ENCODE measurements at regions not wholly inside any gene's neighbourhood (a gene's known extent, or its start where the extent isn't known, plus 50 kb on each side); places are given as distances from the start of the nearest gene placed in this dataset.
"Not testable (repeated sequence)": the region's sequence is repeated elsewhere in the genome, so short reads cannot be mapped to it uniquely, and the experiment has no call there.

- no peak for DNase-seq
- intact Hi-C loops (cut with DNase I) = no loop called here
Observed at GRCh38 chr2:57182916-57183315, 863.7 kb upstream of the VRK2 start.

GRCh38 chr2:57185568-57185967 lies 861.0 kb upstream of the VRK2 start:
- intact Hi-C loops (cut with DNase I) = no loop called here
- no peak for DNase-seq

DNA sequence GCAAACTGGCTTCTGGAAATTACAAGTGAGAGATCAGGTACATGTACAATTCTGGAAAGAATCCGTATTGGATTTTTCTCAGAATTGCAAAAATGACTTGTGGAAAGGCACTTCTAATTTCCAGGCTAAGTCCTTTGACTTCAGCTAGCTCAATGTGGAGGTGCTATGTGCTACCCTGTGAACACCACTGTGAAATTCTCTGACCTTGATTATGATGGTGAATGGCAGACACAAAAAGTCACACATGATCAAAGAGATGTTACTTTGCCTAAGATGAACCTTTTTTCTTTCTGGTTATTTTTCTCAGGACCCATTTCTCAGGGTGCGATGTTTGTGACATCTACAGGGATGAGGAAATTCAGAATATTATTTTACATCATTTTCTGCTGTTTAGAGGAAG lies 856.6 kb upstream of the VRK2 start:
- intact Hi-C loops (cut with DNase I) = no loop called here
- no peak for DNase-seq

GRCh38 chr2:57199663-57200062 lies 846.9 kb upstream of the VRK2 start:
- DNase-seq = no peak
- intact Hi-C loops (cut with DNase I) = no loop called here

GRCh38 chr2:57204364-57204763 lies 842.2 kb upstream of the VRK2 start:
- intact Hi-C loops (cut with DNase I) = no loop called here
- no peak for DNase-seq

- intact Hi-C loops (cut with DNase I) = no loop called here
- no peak for DNase-seq
Observed at GRCh38 chr2:57205241-57205640, 841.4 kb upstream of the VRK2 start.

- no peak for DNase-seq
- intact Hi-C loops (cut with DNase I) = no loop called here
Observed at GRCh38 chr2:57207191-57207590, 839.4 kb upstream of the VRK2 start.

GRCh38 chr2:57209799-57210198 lies 836.8 kb upstream of the VRK2 start:
- DNase-seq = no peak
- intact Hi-C loops (cut with DNase I) = no loop called here

DNA sequence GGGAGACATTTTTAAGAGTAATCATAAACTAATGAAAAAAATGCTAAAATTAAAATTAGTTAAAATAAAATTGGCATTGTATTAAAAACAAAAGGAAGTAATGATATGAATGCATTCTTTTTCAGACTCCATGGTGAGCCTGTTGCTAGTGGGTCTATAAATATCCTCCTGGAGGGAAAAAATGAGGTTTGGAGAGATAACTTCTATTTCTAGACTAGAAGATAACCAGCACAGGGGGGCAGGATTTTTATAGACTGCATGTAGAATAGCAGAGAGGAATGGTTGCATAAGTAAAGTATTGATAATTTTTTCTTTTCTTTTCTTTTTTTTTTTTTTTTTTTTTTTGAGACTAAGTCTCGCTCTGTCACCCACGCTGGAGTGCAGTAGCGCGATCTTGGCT lies 835.8 kb upstream of the VRK2 start:
- intact Hi-C loops (cut with DNase I) = no loop called here
- DNase-seq = no peak

GRCh38 chr2:57217013-57217412 lies 829.6 kb upstream of the VRK2 start:
- intact Hi-C loops (cut with DNase I) = no loop called here
- no peak for DNase-seq

GRCh38 chr2:57218206-57218605 lies 828.4 kb upstream of the VRK2 start:
- no peak for DNase-seq
- intact Hi-C loops (cut with DNase I) = no loop called here

DNA sequence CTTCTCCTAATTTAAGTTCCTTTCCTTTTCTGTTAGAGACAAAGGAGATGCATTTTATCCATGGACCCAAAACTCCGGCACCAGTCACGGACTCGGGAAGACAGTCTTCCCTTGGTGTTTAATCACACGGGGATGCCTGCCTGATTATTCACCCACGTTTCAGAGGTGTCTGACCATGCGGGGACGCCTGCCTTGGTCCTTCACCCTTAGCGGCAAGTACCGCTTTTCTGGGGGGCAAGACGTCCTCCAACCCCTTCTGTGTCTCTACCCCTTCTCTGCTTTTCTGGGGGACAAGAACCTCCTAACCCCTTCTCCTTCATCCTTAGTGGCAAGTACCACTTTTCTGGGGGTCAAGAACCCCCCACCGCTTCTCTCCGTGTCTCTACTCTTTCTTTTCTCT lies 816.9 kb upstream of the VRK2 start:
- DNase-seq; intact Hi-C loops (cut with DNase I): not testable (repeated sequence)

DNA sequence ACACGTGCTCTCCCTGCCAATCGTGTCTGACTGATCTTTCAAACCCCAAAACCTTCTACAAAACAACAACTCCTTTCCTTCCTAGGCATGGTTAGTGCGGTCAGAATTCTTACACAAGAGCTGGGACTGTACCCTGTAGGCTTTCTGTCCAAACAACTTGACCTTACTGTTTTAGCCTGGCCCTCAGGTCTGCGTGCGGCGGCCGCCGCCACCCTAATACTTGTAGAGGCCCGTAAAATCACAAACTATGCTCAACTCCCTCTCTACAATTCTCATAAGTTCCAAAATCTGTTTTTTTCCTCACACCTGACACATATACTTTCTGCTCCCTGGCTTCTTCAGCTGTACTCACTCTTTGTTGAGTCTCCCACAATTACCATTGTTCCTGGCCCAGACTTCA lies 814.3 kb upstream of the VRK2 start:
- intact Hi-C loops (cut with DNase I); DNase-seq: not testable (repeated sequence)

DNA sequence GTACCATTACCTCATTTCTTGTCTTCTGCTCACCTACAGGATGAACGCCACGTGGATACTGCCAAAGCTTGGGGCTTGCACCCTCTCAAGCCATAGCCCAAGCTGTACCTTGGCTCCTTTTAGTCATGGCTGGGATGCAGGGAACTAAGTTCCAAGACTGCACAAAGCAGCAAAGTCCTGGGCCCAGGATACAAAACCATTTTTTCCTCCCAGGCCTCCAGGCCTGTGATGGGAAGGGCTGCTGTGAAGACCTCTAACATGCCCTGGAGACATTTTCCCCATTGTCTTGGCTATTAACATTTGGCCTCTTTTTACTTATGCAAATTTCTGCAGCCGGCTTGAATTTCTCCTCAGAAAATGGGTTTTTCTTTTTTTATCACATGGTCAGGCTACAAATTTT lies 795.1 kb upstream of the VRK2 start:
- intact Hi-C loops (cut with DNase I); DNase-seq: not testable (repeated sequence)

- intact Hi-C loops (cut with DNase I); DNase-seq: not testable (repeated sequence)
Observed at GRCh38 chr2:57276408-57276807, 770.2 kb upstream of the VRK2 start.

GRCh38 chr2:57278451-57278850 lies 768.2 kb upstream of the VRK2 start:
- intact Hi-C loops (cut with DNase I) = no loop called here

GRCh38 chr2:57291209-57291608 lies 755.4 kb upstream of the VRK2 start:
- intact Hi-C loops (cut with DNase I) = no loop called here
- DNase-seq = no peak

More at GRCh38 chr2:57278451-57278850, 768.2 kb upstream of the VRK2 start:
- DNase-seq = no peak

GRCh38 chr2:57296795-57297517 lies 749.6 kb upstream of the VRK2 start:
- intact Hi-C loops (cut with DNase I) = no loop called here
- no peak for DNase-seq

DNA sequence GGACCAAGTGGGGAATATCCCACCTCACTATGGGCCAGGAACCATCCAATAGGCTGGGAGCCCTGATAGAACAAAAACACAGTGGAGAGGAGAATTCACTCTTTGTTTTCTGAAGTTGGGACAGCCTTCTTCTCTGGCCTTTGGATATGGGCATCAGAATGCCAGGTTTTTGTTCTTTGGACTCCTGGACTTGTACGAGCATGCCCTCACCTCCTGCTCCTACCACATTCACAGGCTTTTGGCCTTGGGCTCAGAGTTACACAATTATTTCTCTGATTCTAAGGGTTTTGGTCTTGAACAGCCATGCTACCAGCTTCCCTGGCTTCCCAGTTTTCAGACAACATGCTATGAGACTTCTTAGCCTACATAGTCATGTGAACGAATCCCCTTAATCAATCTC lies 732.9 kb upstream of the VRK2 start:
- no peak for DNase-seq
- intact Hi-C loops (cut with DNase I) = no loop called here

GRCh38 chr2:57314682-57315081 lies 731.9 kb upstream of the VRK2 start:
- intact Hi-C loops (cut with DNase I) = no loop called here

GRCh38 chr2:57330447-57330846 lies 716.2 kb upstream of the VRK2 start:
- intact Hi-C loops (cut with DNase I) = no loop called here

More at GRCh38 chr2:57314682-57315081, 731.9 kb upstream of the VRK2 start:
- no peak for DNase-seq

GRCh38 chr2:57333221-57333620 lies 713.4 kb upstream of the VRK2 start:
- intact Hi-C loops (cut with DNase I) = no loop called here
- no peak for DNase-seq

More at GRCh38 chr2:57330447-57330846, 716.2 kb upstream of the VRK2 start:
- no peak for DNase-seq
